Testis (tissue), 2 donors: ENCODE measurements at regions not wholly inside any gene's neighbourhood (a gene's known extent, or its start where the extent isn't known, plus 50 kb on each side); places are given as distances from the start of the nearest gene placed in this dataset.

Experiments used
- DNase-seq: peaks from one replicate; pipeline ENCODE4 v3.0.0-alpha.2; 2019
- H3K27ac ChIP-seq, 2 donors: fragments of 200-600 bp; sonication (generic); one replicate each; pipeline ENCODE4 v1.5.1; 2019
- H3K27me3 ChIP-seq: fragments of 200-600 bp; sonication (generic); one replicate; pipeline ENCODE4 v1.5.1; 2019
- H3K36me3 ChIP-seq: fragments of 200-600 bp; sonication (generic); one replicate; pipeline ENCODE4 v1.5.1; 2017; ENCODE audit warnings: low read depth; ENCODE audit errors: missing control alignments
- H3K4me1 ChIP-seq: fragments of 200-600 bp; sonication (generic); one replicate; pipeline ENCODE4 v1.5.1; 2019
- H3K4me3 ChIP-seq, 2 donors: fragments of 200-600 bp; sonication (generic); one replicate each; pipeline ENCODE4 v1.5.1; 2017 to 2019
- H3K9me3 ChIP-seq: fragments of 200-600 bp; sonication (generic); one replicate; pipeline ENCODE4 v1.5.1; 2017
- CTCF ChIP-seq, 3 experiments: fragments of 450-650 bp in 2 of 3; fragments of 200-600 bp in 1 of 3; sonication (generic) in 1 of 3; IDR thresholded peaks; one replicate each; pipeline ENCODE4 v1.5.1; 2016 to 2019; ENCODE audit warnings: antibody characterized with exemption in 3 of 3, mild to moderate bottlenecking in 2 of 3, moderate library complexity in 1 of 3
- POLR2A ChIP-seq: fragments of 450-650 bp; IDR thresholded peaks from one replicate; pipeline ENCODE4 v1.6.1; 2017; ENCODE audit warnings: antibody characterized with exemption, mild to moderate bottlenecking, moderate library complexity
- WGBS, 2 donors: methylation state at CpG; one replicate each; pipeline ENCODE4 v1.1.5; 2018; 5-methylcytosine and 5-hydroxymethylcytosine counted together
- intact Hi-C: fragments of 100-400 bp; cut with DNase I; formaldehyde crosslinking; loops from one replicate; pipeline ENCODE4 v1.15.1; 2023; ENCODE audit warnings: low total_unique reads

- no peaks in the 10 kb centered on the region for H3K4me1 ChIP-seq
- no peak overlapping the region for H3K27ac ChIP-seq
- intact Hi-C loops, result no loop called here
- H3K27me3 ChIP-seq, result no peaks in the 10 kb centered on the region
- no peaks in the 10 kb centered on the region for H3K9me3 ChIP-seq
- H3K36me3 ChIP-seq, result no peaks in the 10 kb centered on the region
- 71 to 73% methylated on average over 4 of the region's 4 CpGs for WGBS, 2 donors
- TF ChIP-seq POLR2A (no peak), CTCF (IDR thresholded peaks at IDR 0.05) (no peak)
- DNase-seq, result no peak
- no peak overlapping the region for H3K4me3 ChIP-seq
Observed at GRCh38 chr4:152209772-152210493, 326.0 kb downstream of the FBXW7 start.

GRCh38 chr4:152207378-152207720, 328.5 kb downstream of the FBXW7 start:
- no peaks in the 10 kb centered on the region for H3K27me3 ChIP-seq
- no peaks in the 10 kb centered on the region for H3K36me3 ChIP-seq
- no peak overlapping the region for H3K27ac ChIP-seq
- no peak overlapping the region for H3K4me3 ChIP-seq
- intact Hi-C loops, result no loop called here
- TF ChIP-seq POLR2A (no peak), CTCF (IDR thresholded peaks at IDR 0.05) (no peak)
- DNase-seq, result no peak
- no peaks in the 10 kb centered on the region for H3K9me3 ChIP-seq
- WGBS, 2 donors, result 55 to 57% methylated on average over 2 of the region's 2 CpGs
- H3K4me1 ChIP-seq, result no peaks in the 10 kb centered on the region

- intact Hi-C loops, result no loop called here
- no peak for DNase-seq
- H3K4me1 ChIP-seq, result no peaks in the 10 kb centered on the region
- WGBS, 2 donors, result 69 to 77% methylated on average over 8 of the region's 8 CpGs
- H3K9me3 ChIP-seq, result no peaks in the 10 kb centered on the region
- no peak overlapping the region for H3K27ac ChIP-seq
- H3K27me3 ChIP-seq, result no peaks in the 10 kb centered on the region
- H3K4me3 ChIP-seq, result no peak overlapping the region
- TF ChIP-seq POLR2A (no peak), CTCF (IDR thresholded peaks at IDR 0.05) (no peak)
- no peaks in the 10 kb centered on the region for H3K36me3 ChIP-seq
Observed at GRCh38 chr4:152206646-152207377, 329.1 kb downstream of the FBXW7 start.

GRCh38 chr4:152206185-152206584, 329.7 kb downstream of the FBXW7 start:
- DNase-seq, result no peak

More at GRCh38 chr4:152206185-152206584, 329.7 kb downstream of the FBXW7 start:
- 38 to 45% methylated on average over 5 of the region's 5 CpGs for WGBS, 2 donors
- Histone ChIP-seq H3K27me3 (no peaks in the 10 kb centered on the region), H3K9me3 (no peaks in the 10 kb centered on the region), H3K4me1 (no peaks in the 10 kb centered on the region), H3K36me3 (no peaks in the 10 kb centered on the region), H3K27ac (no peak overlapping the region), H3K4me3 (no peak overlapping the region)
- no peak for TF ChIP-seq POLR2A
- no peak for TF ChIP-seq CTCF (IDR thresholded peaks at IDR 0.05)
- intact Hi-C loops, result no loop called here
